PC-9 (cell line): ENCODE measurements at regions not wholly inside any gene's neighbourhood (a gene's known extent, or its start where the extent isn't known, plus 50 kb on each side); places are given as distances from the start of the nearest gene placed in this dataset.

Experiments
- BruUV-seq: library from RNA; stranded (reverse); fragments of 400-500 nt; replicated peaks from 2 replicates; lab custom pipeline; 2021; lab: Mats Ljungman, UMichigan
- CTCF ChIA-PET: fragments of 300-600 bp; sonication (Branson Sonifier 250); formaldehyde crosslinking; loops from one replicate; lab custom pipeline; 2022; ENCODE audit warnings: antibody characterized with exemption; lab: Charles Lee
- POLR2A ChIA-PET: fragments of 300-600 bp; sonication (Branson Sonifier 250); formaldehyde crosslinking; loops from one replicate; lab custom pipeline; 2022; ENCODE audit warnings: antibody characterized with exemption; ENCODE audit not compliant: unreplicated experiment; lab: Charles Lee
- DNase-seq, 2 experiments: peaks; one replicate each; pipeline versions ENCODE4 v3.0.0 to v3.0.0-alpha.2; 2015 to 2022; ENCODE audit warnings: mixed read lengths in 1 of 2
- H2AFZ ChIP-seq: fragments of 200-600 bp; sonication (generic); 2 replicates; pipeline ENCODE4 v1.8.1; 2017; ENCODE audit warnings: antibody characterized with exemption
- H3F3A ChIP-seq: fragments of 200-600 bp; sonication (generic); 2 replicates; pipeline ENCODE4 v1.8.1; 2017; ENCODE audit warnings: antibody characterized with exemption, mild to moderate bottlenecking, low read depth; ENCODE audit not compliant: insufficient read depth
- H3K27ac ChIP-seq: fragments of 200-600 bp; sonication (generic); 2 replicates; pipeline ENCODE4 v1.6.1; 2016; ENCODE audit warnings: mixed run types
- H3K27me3 ChIP-seq: fragments of 200-600 bp; sonication (generic); 2 replicates; pipeline ENCODE4 v1.6.1; 2016; ENCODE audit warnings: low read depth, mixed run types; ENCODE audit not compliant: insufficient read depth
- H3K36me3 ChIP-seq: fragments of 200-600 bp; sonication (generic); 2 replicates; pipeline ENCODE4 v1.6.1; 2016; ENCODE audit warnings: low read depth, mixed run types
- H3K4me1 ChIP-seq: fragments of 200-600 bp; sonication (generic); replicated peaks from 2 replicates; pipeline ENCODE4 v1.6.1; 2016; ENCODE audit warnings: mixed run types; ENCODE audit not compliant: insufficient read depth
- H3K4me2 ChIP-seq: fragments of 200-600 bp; sonication (generic); 2 replicates; pipeline ENCODE4 v1.6.1; 2017; ENCODE audit warnings: mixed run types
- H3K4me3 ChIP-seq: fragments of 200-600 bp; sonication (generic); 2 replicates; pipeline ENCODE4 v1.6.1; 2016; ENCODE audit warnings: mixed run types
- H3K79me2 ChIP-seq: fragments of 200-600 bp; sonication (generic); 2 replicates; pipeline ENCODE4 v1.6.1; 2017; ENCODE audit warnings: low read depth, mixed run types
- H3K9me2 ChIP-seq: fragments of 200-600 bp; sonication (generic); 2 replicates; pipeline ENCODE4 v1.8.1; 2017; ENCODE audit warnings: mild to moderate bottlenecking; ENCODE audit not compliant: insufficient read depth
- H3K9me3 ChIP-seq: fragments of 200-600 bp; sonication (generic); 2 replicates; pipeline ENCODE4 v1.8.1; 2016; ENCODE audit warnings: low read depth; ENCODE audit not compliant: insufficient read depth
- H4K20me1 ChIP-seq: fragments of 200-600 bp; sonication (generic); 2 replicates; pipeline ENCODE4 v1.8.1; 2017; ENCODE audit not compliant: insufficient read depth
- EZH2 ChIP-seq: fragments of 200-600 bp; sonication (generic); IDR thresholded peaks from 2 replicates; pipeline ENCODE4 v1.8.0; 2017; ENCODE audit warnings: antibody characterized with exemption, low read depth
- intact Hi-C: fragments of 100-400 bp; cut with micrococcal nuclease; formaldehyde crosslinking; loops from one replicate; pipeline ENCODE4 v1.10.0; 2022; ENCODE audit not compliant: unreplicated experiment
- TF ChIP-seq, protein P1 (sequence below): fragments of 200-600 bp; sonication (generic); conservative IDR thresholded peaks from 2 replicates; pipeline ENCODE4 v1.6.1; 2017; ENCODE audit warnings: mixed run types, antibody characterized with exemption, mild to moderate bottlenecking, moderate library complexity

DNA sequence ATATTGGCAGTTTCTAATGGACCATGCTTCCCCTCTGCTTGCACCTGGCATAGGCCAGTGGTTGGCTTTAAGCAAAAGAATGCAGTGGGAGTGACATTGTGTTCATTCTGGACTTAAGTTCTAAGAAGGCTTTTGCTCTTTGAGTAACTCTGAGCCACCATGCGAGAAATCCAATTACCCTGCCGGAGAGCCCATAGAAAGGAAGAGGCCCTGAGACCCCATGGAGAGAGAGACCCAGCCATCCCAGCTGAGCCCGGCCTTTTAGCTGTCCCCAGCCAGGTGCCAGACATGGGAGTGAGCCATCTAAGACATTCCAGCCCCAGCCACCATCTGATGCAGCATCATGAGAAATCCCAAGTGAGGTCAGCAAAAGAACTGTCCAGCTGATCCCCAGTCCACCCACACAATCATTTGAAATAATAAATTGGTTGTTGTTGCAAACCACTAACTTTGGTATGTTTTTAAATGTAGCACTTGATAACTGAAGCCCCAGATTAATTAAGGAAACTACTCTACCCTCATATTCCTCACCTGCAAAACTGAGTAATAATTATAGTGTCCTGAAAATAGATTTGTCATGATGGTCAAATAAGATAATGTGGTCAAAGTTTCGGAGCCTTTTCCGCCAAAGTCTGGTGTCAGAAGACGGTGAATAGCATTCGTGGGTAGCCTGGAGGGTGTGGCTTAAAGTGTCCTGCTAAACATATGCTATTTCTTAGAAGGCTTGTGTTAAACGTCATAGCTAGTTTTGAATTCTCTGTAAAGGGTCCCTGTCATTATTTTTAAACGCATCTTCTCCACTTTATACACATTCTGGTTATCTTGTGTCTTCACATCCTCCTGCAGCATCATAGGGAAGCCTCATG is 166.6 kb upstream of the PELI2 start:
- ChIA-PET CTCF (no interaction called here), POLR2A (no interaction called here)
- H3K4me2 ChIP-seq = no peak overlapping the region
- no peaks in the 10 kb centered on the region for H3K4me1 ChIP-seq
- H3K36me3 ChIP-seq = no peaks in the 10 kb centered on the region
- H3K27me3 ChIP-seq = no peaks in the 10 kb centered on the region
- no peak overlapping the region for H3K27ac ChIP-seq
- TF ChIP-seq, protein P1, sequence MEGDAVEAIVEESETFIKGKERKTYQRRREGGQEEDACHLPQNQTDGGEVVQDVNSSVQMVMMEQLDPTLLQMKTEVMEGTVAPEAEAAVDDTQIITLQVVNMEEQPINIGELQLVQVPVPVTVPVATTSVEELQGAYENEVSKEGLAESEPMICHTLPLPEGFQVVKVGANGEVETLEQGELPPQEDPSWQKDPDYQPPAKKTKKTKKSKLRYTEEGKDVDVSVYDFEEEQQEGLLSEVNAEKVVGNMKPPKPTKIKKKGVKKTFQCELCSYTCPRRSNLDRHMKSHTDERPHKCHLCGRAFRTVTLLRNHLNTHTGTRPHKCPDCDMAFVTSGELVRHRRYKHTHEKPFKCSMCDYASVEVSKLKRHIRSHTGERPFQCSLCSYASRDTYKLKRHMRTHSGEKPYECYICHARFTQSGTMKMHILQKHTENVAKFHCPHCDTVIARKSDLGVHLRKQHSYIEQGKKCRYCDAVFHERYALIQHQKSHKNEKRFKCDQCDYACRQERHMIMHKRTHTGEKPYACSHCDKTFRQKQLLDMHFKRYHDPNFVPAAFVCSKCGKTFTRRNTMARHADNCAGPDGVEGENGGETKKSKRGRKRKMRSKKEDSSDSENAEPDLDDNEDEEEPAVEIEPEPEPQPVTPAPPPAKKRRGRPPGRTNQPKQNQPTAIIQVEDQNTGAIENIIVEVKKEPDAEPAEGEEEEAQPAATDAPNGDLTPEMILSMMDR = no peak
- TF ChIP-seq EZH2 = no peak
- H3K4me3 ChIP-seq = no peak overlapping the region
- intact Hi-C loops = no loop called here
- H3K9me3 ChIP-seq = no peaks in the 10 kb centered on the region
- no peak for DNase-seq
- BruUV-seq = no TSS peak
- no peak overlapping the region for H2AFZ ChIP-seq
- H3K79me2 ChIP-seq = no peaks in the 10 kb centered on the region
- H4K20me1 ChIP-seq = no peaks in the 10 kb centered on the region
- no peaks in the 10 kb centered on the region for H3K9me2 ChIP-seq
- no peaks in the 10 kb centered on the region for H3F3A ChIP-seq

DNA sequence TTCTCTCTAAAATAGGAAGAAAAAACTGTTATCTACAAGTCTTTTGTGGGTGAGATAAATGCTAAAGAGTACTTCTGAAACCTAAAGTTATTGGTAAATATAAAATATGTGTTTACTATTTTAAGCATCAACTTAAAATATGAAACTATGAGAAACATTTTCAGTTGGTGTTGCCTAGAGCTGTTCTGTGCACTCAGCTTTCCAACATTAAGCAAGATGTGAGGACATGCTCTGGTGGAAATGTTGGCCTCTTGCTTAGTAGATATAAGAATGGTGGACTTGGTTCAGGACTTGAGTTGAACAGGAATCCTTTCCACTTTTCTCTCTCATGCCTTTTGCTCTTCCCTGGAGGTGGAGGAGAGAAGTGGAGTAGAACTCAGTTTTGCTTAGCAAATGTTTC is 164.1 kb upstream of the PELI2 start:
- ChIA-PET POLR2A (no interaction called here), CTCF (no interaction called here)
- no peaks in the 10 kb centered on the region for H3K9me3 ChIP-seq
- TF ChIP-seq EZH2 = no peak
- TF ChIP-seq, protein P1 = no peak
- intact Hi-C loops = no loop called here
- no peak overlapping the region for H3K4me3 ChIP-seq
- H3F3A ChIP-seq = no peaks in the 10 kb centered on the region
- no peak overlapping the region for H3K27ac ChIP-seq
- no peak overlapping the region for H3K4me2 ChIP-seq
- H2AFZ ChIP-seq = no peak overlapping the region
- no peaks in the 10 kb centered on the region for H3K27me3 ChIP-seq
- BruUV-seq = no TSS peak
- H3K4me1 ChIP-seq = no peaks in the 10 kb centered on the region
- H3K9me2 ChIP-seq = no peaks in the 10 kb centered on the region
- H4K20me1 ChIP-seq = no peaks in the 10 kb centered on the region
- DNase-seq = no peak
- H3K79me2 ChIP-seq = no peaks in the 10 kb centered on the region
- H3K36me3 ChIP-seq = no peaks in the 10 kb centered on the region

DNA sequence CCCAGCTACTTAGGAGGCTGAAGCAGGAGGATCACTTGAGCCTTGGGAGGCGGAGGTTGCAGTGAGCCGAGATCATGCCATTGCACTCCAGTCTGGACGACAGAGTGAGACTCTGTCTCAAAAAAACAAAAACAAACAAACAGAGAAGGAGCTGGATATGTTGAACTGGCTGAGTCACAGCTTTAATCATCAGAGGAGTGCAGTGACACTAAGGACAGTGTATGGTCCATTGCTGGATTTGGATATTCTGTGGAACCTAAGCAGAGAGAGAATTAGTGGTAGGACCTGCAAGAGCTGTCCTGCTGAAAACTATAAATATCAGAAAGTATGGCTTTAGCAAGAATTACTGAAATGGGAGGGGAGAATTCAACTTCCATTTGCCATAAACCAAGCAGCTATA is 163.0 kb upstream of the PELI2 start:
- no peak overlapping the region for H3K27ac ChIP-seq
- H3F3A ChIP-seq = no peaks in the 10 kb centered on the region
- CTCF ChIA-PET = no interaction called here
- no peak overlapping the region for H3K4me2 ChIP-seq
- H2AFZ ChIP-seq = no peak overlapping the region
- no peaks in the 10 kb centered on the region for H3K79me2 ChIP-seq
- no TSS peak for BruUV-seq
- intact Hi-C loops = no loop called here
- no peak for DNase-seq
- H3K36me3 ChIP-seq = no peaks in the 10 kb centered on the region
- no peaks in the 10 kb centered on the region for H3K9me2 ChIP-seq
- no peaks in the 10 kb centered on the region for H3K27me3 ChIP-seq
- POLR2A ChIA-PET = no interaction called here
- no peaks in the 10 kb centered on the region for H3K9me3 ChIP-seq
- TF ChIP-seq, protein P1 = no peak
- TF ChIP-seq EZH2 = no peak
- no peaks in the 10 kb centered on the region for H3K4me1 ChIP-seq
- H4K20me1 ChIP-seq = no peaks in the 10 kb centered on the region
- no peak overlapping the region for H3K4me3 ChIP-seq
